SU-DHL-6 (cell line): ENCODE measurements at regions not wholly inside any gene's neighbourhood (a gene's known extent, or its start where the extent isn't known, plus 50 kb on each side); places are given as distances from the start of the nearest gene placed in this dataset.

Source experiments
- H2AFZ ChIP-seq: fragments of 200-600 bp; sonication (generic); 2 replicates; pipeline ENCODE4 v1.6.1; 2014; ENCODE audit warnings: low read depth, mild to moderate bottlenecking, moderate library complexity, mixed read lengths, antibody characterized with exemption, low read length; ENCODE audit not compliant: severe bottlenecking
- H3F3A ChIP-seq: fragments of 200-600 bp; shearing (Covaris generic); 2 replicates; pipeline ENCODE4 v1.6.0; 2016; ENCODE audit warnings: antibody characterized with exemption, mild to moderate bottlenecking; ENCODE audit not compliant: insufficient read depth
- H3K27ac ChIP-seq: fragments of 200-600 bp; sonication (generic); 2 replicates; pipeline ENCODE4 v1.5.1; 2016; ENCODE audit warnings: low read depth, mild to moderate bottlenecking, low read length, moderate library complexity, mixed read lengths
- H3K27me3 ChIP-seq: fragments of 200-600 bp; sonication (generic), shearing (Covaris generic); 2 replicates; pipeline ENCODE4 v1.6.0; 2014; ENCODE audit warnings: mild to moderate bottlenecking, low read length
- H3K36me3 ChIP-seq: fragments of 200-600 bp; sonication (generic); 2 replicates; pipeline ENCODE4 v1.6.1; 2014; ENCODE audit warnings: mild to moderate bottlenecking, low read length, mixed read lengths
- H3K4me2 ChIP-seq: fragments of 300-600, 200-600 bp; shearing (Covaris generic), sonication (generic); 2 replicates; pipeline ENCODE4 v1.6.0; 2014; ENCODE audit warnings: low read length, low read depth, mild to moderate bottlenecking; ENCODE audit not compliant: poor library complexity, severe bottlenecking
- H3K4me3 ChIP-seq: fragments of 200-600 bp; sonication (generic); 2 replicates; pipeline ENCODE4 v1.5.1; 2014; ENCODE audit warnings: antibody characterized with exemption, low read length, mild to moderate bottlenecking, mixed read lengths; ENCODE audit not compliant: insufficient read depth, poor library complexity, severe bottlenecking
- H3K79me2 ChIP-seq: fragments of 200-600 bp; sonication (generic); 2 replicates; pipeline ENCODE4 v1.6.1; 2014; ENCODE audit warnings: mild to moderate bottlenecking, low read length, moderate library complexity; ENCODE audit not compliant: insufficient read depth
- H3K9ac ChIP-seq: fragments of 200-600 bp; sonication (generic); 2 replicates; pipeline ENCODE4 v1.7.0; 2014; ENCODE audit warnings: mild to moderate bottlenecking, low read length
- H3K9me2 ChIP-seq: fragments of 200-600 bp; sonication (generic); replicated peaks from 2 replicates; pipeline ENCODE4 v1.6.1; 2014; ENCODE audit warnings: low read length; ENCODE audit not compliant: insufficient read depth
- H3K9me3 ChIP-seq: fragments of 200-600 bp; sonication (generic); 2 replicates; pipeline ENCODE4 v1.6.1; 2014; ENCODE audit warnings: low read length, mixed read lengths; ENCODE audit not compliant: insufficient read depth
- H4K20me1 ChIP-seq: fragments of 200-600 bp; sonication (generic); 2 replicates; pipeline ENCODE4 v1.6.1; 2014; ENCODE audit warnings: low read depth, mild to moderate bottlenecking, antibody characterized with exemption, low read length, moderate library complexity, mixed read lengths
- CTCF ChIP-seq: fragments of 200-600 bp; sonication (generic); IDR thresholded peaks from one replicate; pipeline ENCODE4 v1.5.1; 2017; ENCODE audit warnings: antibody characterized with exemption, mild to moderate bottlenecking, low read length, moderate library complexity; ENCODE audit not compliant: insufficient read depth, poor library complexity, severe bottlenecking
- EZH2phosphoT487 ChIP-seq: fragments of 200-600 bp; sonication (generic), shearing (Covaris generic); conservative IDR thresholded peaks from 2 replicates; pipeline ENCODE4 v1.6.1; 2018; ENCODE audit warnings: mild to moderate bottlenecking, antibody characterized with exemption, low read length, moderate library complexity, mixed read lengths

DNA sequence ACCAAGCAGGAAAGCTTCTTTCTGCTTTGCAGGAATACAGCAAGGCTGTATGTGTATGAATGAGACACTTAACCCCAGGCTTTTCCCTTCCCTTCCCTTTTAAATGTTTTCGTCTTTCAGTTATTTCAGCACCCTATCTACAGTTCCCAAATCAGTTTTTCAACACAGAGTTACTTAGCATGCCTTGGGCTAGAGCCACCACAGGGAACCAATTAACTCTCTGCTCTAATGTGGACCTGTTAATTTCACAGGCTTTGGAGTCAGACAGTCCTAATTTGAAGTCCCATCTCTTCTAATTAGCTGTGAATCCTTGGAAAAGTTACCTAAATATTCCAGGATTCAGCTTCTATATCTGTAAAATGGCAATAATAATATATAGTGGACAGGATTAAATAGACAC lies 89.2 kb upstream of the REG3A start:
- no peaks in the 10 kb centered on the region for H3K9me2 ChIP-seq
- H3K79me2 ChIP-seq = no peaks in the 10 kb centered on the region
- no peak overlapping the region for H3K9ac ChIP-seq
- no peaks in the 10 kb centered on the region for H3K9me3 ChIP-seq
- no peak overlapping the region for H3K4me2 ChIP-seq
- H3K36me3 ChIP-seq = no peaks in the 10 kb centered on the region
- H3K27me3 ChIP-seq = no peaks in the 10 kb centered on the region
- H3K4me3 ChIP-seq = no peak overlapping the region
- H2AFZ ChIP-seq = no peak overlapping the region
- no peak overlapping the region for H3K27ac ChIP-seq
- no peak for TF ChIP-seq EZH2phosphoT487
- no peak for TF ChIP-seq CTCF
- no peaks in the 10 kb centered on the region for H3F3A ChIP-seq
- no peaks in the 10 kb centered on the region for H4K20me1 ChIP-seq

DNA sequence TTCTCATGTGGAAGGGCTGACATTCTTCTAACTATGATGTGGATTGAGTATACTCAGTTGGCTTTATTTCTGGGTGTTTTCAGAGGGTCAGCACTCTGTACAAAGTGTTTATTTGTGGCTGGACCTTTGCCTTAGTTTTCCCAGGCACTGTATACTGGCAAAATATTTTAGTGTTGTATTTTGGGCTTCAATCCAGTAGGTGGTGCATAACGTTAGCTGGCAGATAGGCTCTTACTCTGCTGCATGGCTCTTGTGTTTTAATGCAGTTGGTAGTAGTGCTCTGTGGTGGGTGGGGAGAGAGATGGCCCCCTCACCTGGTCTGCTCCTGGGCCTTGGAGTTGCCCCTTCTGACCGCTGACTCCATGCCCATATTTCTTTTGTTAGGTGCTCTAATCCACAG lies 75.6 kb upstream of the REG3A start:
- Histone ChIP-seq H3F3A (no peaks in the 10 kb centered on the region), H3K9me3 (no peaks in the 10 kb centered on the region), H3K79me2 (no peaks in the 10 kb centered on the region), H3K4me2 (no peak overlapping the region), H3K9ac (no peak overlapping the region), H3K27me3 (no peaks in the 10 kb centered on the region), H3K4me3 (no peak overlapping the region), H3K9me2 (no peaks in the 10 kb centered on the region), H3K27ac (no peak overlapping the region), H4K20me1 (no peaks in the 10 kb centered on the region), H2AFZ (no peak overlapping the region), H3K36me3 (no peaks in the 10 kb centered on the region)
- no peak for TF ChIP-seq EZH2phosphoT487
- no peak for TF ChIP-seq CTCF

- TF ChIP-seq CTCF (no peak), EZH2phosphoT487 (no peak)
- Histone ChIP-seq H3K9ac (no peak overlapping the region), H3K36me3 (no peaks in the 10 kb centered on the region), H3K27ac (no peak overlapping the region), H3K4me2 (no peak overlapping the region), H3K9me2 (no peaks in the 10 kb centered on the region), H3K9me3 (no peaks in the 10 kb centered on the region), H3F3A (no peaks in the 10 kb centered on the region), H3K27me3 (no peaks in the 10 kb centered on the region), H4K20me1 (no peaks in the 10 kb centered on the region), H2AFZ (no peak overlapping the region), H3K79me2 (no peaks in the 10 kb centered on the region), H3K4me3 (no peak overlapping the region)
These were observed 64.0 kb upstream of the REG3A start for GRCh38 chr2:79223539-79223938.
